Vagina (tissue), 2 donors: ENCODE measurements at regions not wholly inside any gene's neighbourhood (a gene's known extent, or its start where the extent isn't known, plus 50 kb on each side); places are given as distances from the start of the nearest gene placed in this dataset.

Source experiments
- CTCF ChIP-seq, 3 experiments: fragments of 450-650 bp in 2 of 3; fragments of 200-600 bp in 1 of 3; sonication (generic) in 1 of 3; IDR thresholded peaks; one replicate each; pipeline ENCODE4 v1.5.1; 2017 to 2019; ENCODE audit warnings: antibody characterized with exemption in 3 of 3, mild to moderate bottlenecking in 2 of 3, moderate library complexity in 2 of 3
- POLR2A ChIP-seq, 2 donors: fragments of 450-650 bp; IDR thresholded peaks; one replicate each; pipeline ENCODE4 v1.6.1; 2017; ENCODE audit warnings: antibody characterized with exemption in 2 of 2, mild to moderate bottlenecking in 2 of 2, moderate library complexity in 2 of 2

GRCh38 chr11:130740819-130741218 lies 175.5 kb downstream of the SNX19 start:
- no peak for TF ChIP-seq POLR2A (IDR thresholded peaks at IDR 0.05)
- TF ChIP-seq CTCF (IDR thresholded peaks at IDR 0.05), result no peak
